ENCODE measurements at regions not wholly inside any gene's neighbourhood (a gene's known extent, or its start where the extent isn't known, plus 50 kb on each side); places are given as distances from the start of the nearest gene placed in this dataset.

DNA sequence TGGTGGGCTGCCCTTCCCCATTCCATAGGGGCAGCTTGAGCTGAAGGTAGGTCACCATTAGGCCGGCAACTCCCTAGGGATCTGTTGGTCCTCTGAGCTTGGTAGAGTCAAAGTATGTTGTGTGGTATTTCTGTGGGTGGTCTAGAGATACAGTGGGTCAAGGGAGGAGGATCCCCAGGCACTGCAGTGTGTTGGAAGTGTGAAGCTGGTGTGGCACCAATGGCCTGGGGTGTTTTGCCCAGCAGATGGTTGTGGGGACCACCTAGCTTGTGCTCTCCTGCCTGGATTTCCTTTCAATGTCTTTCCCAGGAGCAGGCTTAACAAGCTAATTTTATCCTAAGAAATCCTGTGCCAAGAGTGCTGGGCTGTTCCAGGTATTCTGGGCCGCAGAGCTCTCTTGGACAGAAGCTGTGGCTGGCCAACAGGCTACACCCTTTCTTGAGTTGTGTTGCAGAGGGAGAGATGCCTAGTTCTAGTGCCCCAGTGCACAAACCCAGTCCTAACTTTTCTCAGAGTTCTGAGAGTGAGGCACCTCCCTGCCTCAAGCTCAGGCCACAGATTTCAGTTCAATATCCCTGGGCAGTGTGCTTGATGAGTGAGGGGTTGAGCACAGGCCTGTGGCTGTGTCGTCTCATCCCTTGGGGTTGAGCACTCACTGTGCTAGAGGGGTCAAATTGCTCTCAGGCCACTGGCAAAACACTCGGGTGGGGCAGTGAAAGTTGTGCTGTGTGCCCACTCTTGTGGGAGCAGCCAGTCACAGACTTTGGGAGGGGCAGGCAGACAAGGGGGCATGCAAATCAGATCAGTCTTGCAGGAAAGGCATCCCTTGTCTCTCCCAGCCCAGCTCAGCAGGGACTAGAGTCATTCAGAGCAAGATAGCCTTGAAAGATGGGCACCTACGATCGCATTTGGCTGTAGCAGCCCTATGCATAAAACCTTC, 1806.1 kb upstream of the MIR17HG start:
- TF ChIP-seq, protein P1, sequence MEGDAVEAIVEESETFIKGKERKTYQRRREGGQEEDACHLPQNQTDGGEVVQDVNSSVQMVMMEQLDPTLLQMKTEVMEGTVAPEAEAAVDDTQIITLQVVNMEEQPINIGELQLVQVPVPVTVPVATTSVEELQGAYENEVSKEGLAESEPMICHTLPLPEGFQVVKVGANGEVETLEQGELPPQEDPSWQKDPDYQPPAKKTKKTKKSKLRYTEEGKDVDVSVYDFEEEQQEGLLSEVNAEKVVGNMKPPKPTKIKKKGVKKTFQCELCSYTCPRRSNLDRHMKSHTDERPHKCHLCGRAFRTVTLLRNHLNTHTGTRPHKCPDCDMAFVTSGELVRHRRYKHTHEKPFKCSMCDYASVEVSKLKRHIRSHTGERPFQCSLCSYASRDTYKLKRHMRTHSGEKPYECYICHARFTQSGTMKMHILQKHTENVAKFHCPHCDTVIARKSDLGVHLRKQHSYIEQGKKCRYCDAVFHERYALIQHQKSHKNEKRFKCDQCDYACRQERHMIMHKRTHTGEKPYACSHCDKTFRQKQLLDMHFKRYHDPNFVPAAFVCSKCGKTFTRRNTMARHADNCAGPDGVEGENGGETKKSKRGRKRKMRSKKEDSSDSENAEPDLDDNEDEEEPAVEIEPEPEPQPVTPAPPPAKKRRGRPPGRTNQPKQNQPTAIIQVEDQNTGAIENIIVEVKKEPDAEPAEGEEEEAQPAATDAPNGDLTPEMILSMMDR (IDR thresholded peaks at IDR 0.05), result no peak
- no peak for TF ChIP-seq POLR2AphosphoS5 (IDR thresholded peaks at IDR 0.05)

All from sigmoid colon (tissue), 4 donors.